SK-N-SH (cell line): ENCODE measurements at regions not wholly inside any gene's neighbourhood (a gene's known extent, or its start where the extent isn't known, plus 50 kb on each side); places are given as distances from the start of the nearest gene placed in this dataset.
A peak's percentile ranks its signal among the peaks of the same experiment; 100 is the strongest.

ENCODE experiments used
- CTCF ChIA-PET: fragments of 300-600, 350-600 bp; formaldehyde crosslinking; extraction: SDS; loops from one replicate; lab custom pipeline; 2021; lab: Yijun Ruan, JAX
- POLR2A ChIA-PET: fragments of 350-600 bp; sonication (Branson Sonifier 250); formaldehyde crosslinking; extraction: SDS; loops from one replicate; lab custom pipeline; 2020; ENCODE audit warnings: antibody characterized with exemption, inconsistent platforms; lab: Yijun Ruan, JAX
- DNase-seq: peaks from one replicate; pipeline ENCODE4 v3.0.0; 2012
- H2AFZ ChIP-seq: fragments of 200-600 bp; sonication (generic); 2 replicates; pipeline ENCODE4 v1.8.1; 2016; ENCODE audit warnings: antibody characterized with exemption, mild to moderate bottlenecking, low read depth
- H3F3A ChIP-seq: fragments of 200-600 bp; sonication (generic); replicated peaks from 2 replicates; pipeline ENCODE3; 2016; ENCODE audit warnings: antibody characterized with exemption, mild to moderate bottlenecking; ENCODE audit not compliant: insufficient read depth
- H3K27ac ChIP-seq, 2 experiments: fragments of 200-500 bp in 1 of 2; fragments of 200-600 bp in 1 of 2; sonication (Bioruptor generic) in 1 of 2; sonication (generic), shearing (Covaris generic) in 1 of 2; 2 replicates each; pipeline versions ENCODE4 v1.5.1 to v1.6.1; 2014 to 2016; ENCODE audit warnings: low read depth in 2 of 2, inconsistent platforms in 1 of 2, low read length in 1 of 2, mild to moderate bottlenecking in 1 of 2, mixed read lengths in 1 of 2
- H3K27me3 ChIP-seq: fragments of 200-600 bp; sonication (generic), shearing (Covaris generic); 2 replicates; pipeline ENCODE4 v1.6.1; 2016; ENCODE audit warnings: mixed run types; ENCODE audit not compliant: insufficient read depth
- H3K36me3 ChIP-seq, 2 experiments: fragments of 200-500 bp in 1 of 2; fragments of 200-600 bp in 1 of 2; sonication (Bioruptor generic) in 1 of 2; sonication (generic) in 1 of 2; replicated peaks in 1 of 2; 2 replicates each; pipeline versions ENCODE3 to v1.5.1; 2014 to 2016; ENCODE audit warnings: low read length in 1 of 2, mild to moderate bottlenecking in 1 of 2; ENCODE audit not compliant: insufficient read depth in 2 of 2, control insufficient read depth in 1 of 2
- H3K4me1 ChIP-seq, 2 experiments: fragments of 200-500 bp in 1 of 2; fragments of 200-600 bp in 1 of 2; sonication (Bioruptor generic) in 1 of 2; sonication (generic), shearing (Covaris generic) in 1 of 2; 2 replicates each; pipeline versions ENCODE4 v1.5.1 to v1.6.1; 2014 to 2016; ENCODE audit warnings: low read depth in 1 of 2, low read length in 1 of 2, mixed run types in 1 of 2; ENCODE audit not compliant: insufficient read depth in 2 of 2, control insufficient read depth in 1 of 2
- H3K4me2 ChIP-seq: fragments of 200-600 bp; sonication (generic), shearing (Covaris generic); 2 replicates; pipeline ENCODE4 v1.6.1; 2017; ENCODE audit warnings: mixed run types
- H3K4me3 ChIP-seq, 2 experiments: fragments of 200-500 bp in 1 of 2; fragments of 200-600 bp in 1 of 2; sonication (Bioruptor generic) in 1 of 2; sonication (generic), shearing (Covaris generic) in 1 of 2; 2 replicates each; pipeline versions ENCODE4 v1.5.1 to v1.8.1; 2014 to 2016; ENCODE audit warnings: low read depth in 2 of 2, inconsistent platforms in 1 of 2, low read length in 1 of 2, mild to moderate bottlenecking in 1 of 2, mixed read lengths in 1 of 2, moderate library complexity in 1 of 2
- H3K79me2 ChIP-seq: fragments of 200-600 bp; sonication (generic); 2 replicates; pipeline ENCODE4 v1.8.1; 2017; ENCODE audit warnings: mild to moderate bottlenecking; ENCODE audit not compliant: insufficient read depth
- H3K9ac ChIP-seq: fragments of 200-600 bp; sonication (generic); 2 replicates; pipeline ENCODE4 v1.6.1; 2017; ENCODE audit warnings: mixed run types
- H3K9me2 ChIP-seq: fragments of 200-600 bp; sonication (generic); 2 replicates; pipeline ENCODE4 v1.6.1; 2017; ENCODE audit warnings: mixed run types
- H3K9me3 ChIP-seq: fragments of 200-600 bp; sonication (generic); 2 replicates; pipeline ENCODE4 v1.6.1; 2017; ENCODE audit warnings: mixed run types, mild to moderate bottlenecking, moderate library complexity
- H4K20me1 ChIP-seq: fragments of 200-600 bp; sonication (generic); 2 replicates; pipeline ENCODE4 v1.6.1; 2017; ENCODE audit warnings: mild to moderate bottlenecking, mixed run types; ENCODE audit not compliant: insufficient read depth
- CTCF ChIP-seq: fragments of 200-600 bp; sonication (generic); IDR thresholded peaks from 2 replicates; pipeline ENCODE4 v1.6.1; 2017; ENCODE audit warnings: antibody characterized with exemption, mild to moderate bottlenecking, moderate library complexity
- ELF1 ChIP-seq: IDR thresholded peaks from 2 replicates; pipeline ENCODE4 v1.4.0; 2012
- EP300 ChIP-seq, 2 experiments: IDR thresholded peaks; 2 replicates each; pipeline versions ENCODE4 v1.4.0 to v1.6.1; 2012; ENCODE audit warnings: borderline replicate concordance in 1 of 2, low read depth in 1 of 2, low read length in 1 of 2
- FOSL2 ChIP-seq: IDR thresholded peaks from 2 replicates; pipeline ENCODE4 v1.4.0; 2012; ENCODE audit warnings: low read depth, mild to moderate bottlenecking, moderate library complexity, borderline replicate concordance
- FOXJ3 ChIP-seq: sonication (generic); formaldehyde crosslinking; IDR thresholded peaks from 2 replicates; pipeline ENCODE4 v1.5.1; 2020; ENCODE audit warnings: mild to moderate bottlenecking, missing genetic modification reagents
- FOXM1 ChIP-seq: IDR thresholded peaks from 2 replicates; pipeline ENCODE4 v1.4.0; 2012; ENCODE audit warnings: low read depth, mild to moderate bottlenecking
- JUND ChIP-seq: IDR thresholded peaks from 2 replicates; pipeline ENCODE4 v1.4.0; 2012
- MAX ChIP-seq: IDR thresholded peaks from 2 replicates; pipeline ENCODE4 v1.4.0; 2012; ENCODE audit warnings: low read depth
- MEF2A ChIP-seq: IDR thresholded peaks from 2 replicates; pipeline ENCODE4 v1.4.0; 2012; ENCODE audit warnings: low read depth, borderline replicate concordance
- NFIC ChIP-seq: IDR thresholded peaks from 2 replicates; pipeline ENCODE4 v1.4.0; 2012; ENCODE audit warnings: borderline replicate concordance
- NRF1 ChIP-seq: IDR thresholded peaks from 2 replicates; pipeline ENCODE4 v1.6.1; 2012; ENCODE audit warnings: low read depth, mild to moderate bottlenecking, low read length
- PBX3 ChIP-seq: IDR thresholded peaks from 2 replicates; pipeline ENCODE4; 2012
- POLR2AphosphoS5 ChIP-seq: IDR thresholded peaks from 2 replicates; pipeline ENCODE4 v1.6.1; 2012; ENCODE audit warnings: low read depth, low read length
- RAD21 ChIP-seq: IDR thresholded peaks from 2 replicates; pipeline ENCODE4 v1.6.1; 2012; ENCODE audit warnings: mild to moderate bottlenecking, low read length
- RXRA ChIP-seq: IDR thresholded peaks from 2 replicates; pipeline ENCODE4 v1.4.0; 2012; ENCODE audit warnings: low read depth, mild to moderate bottlenecking, borderline replicate concordance
- SIN3A ChIP-seq: IDR thresholded peaks from 2 replicates; pipeline ENCODE4 v1.6.1; 2012; ENCODE audit warnings: low read depth, mild to moderate bottlenecking, low read length, moderate library complexity, borderline replicate concordance
- TAF1 ChIP-seq: IDR thresholded peaks from 2 replicates; pipeline ENCODE4 v1.6.1; 2012; ENCODE audit warnings: low read depth, mild to moderate bottlenecking, low read length, moderate library complexity, borderline replicate concordance
- TCF12 ChIP-seq: IDR thresholded peaks from 2 replicates; pipeline ENCODE4 v1.4.0; 2012
- TEAD4 ChIP-seq: IDR thresholded peaks from 2 replicates; pipeline ENCODE4 v1.4.0; 2012; ENCODE audit warnings: mild to moderate bottlenecking, borderline replicate concordance; ENCODE audit not compliant: insufficient read depth
- USF2 ChIP-seq: fragments of 150-350 bp; IDR thresholded peaks from 2 replicates; pipeline ENCODE4 v1.6.1; 2017; ENCODE audit warnings: antibody characterized with exemption, low read length, low read depth, borderline replicate concordance
- YY1 ChIP-seq: IDR thresholded peaks from 2 replicates; pipeline ENCODE4 v1.4.0; 2012; ENCODE audit warnings: low read depth, mild to moderate bottlenecking
- WGBS: methylation state at CpG from one replicate; pipeline ENCODE4 v1.1.6; 2017; ENCODE audit warnings: low lambda C conversion rate; 5-methylcytosine and 5-hydroxymethylcytosine counted together

- Histone ChIP-seq H3F3A (peaks cover 14% of the 10 kb centered on the region), H3K9me3 (no peaks in the 10 kb centered on the region), H3K4me2 (no peak overlapping the region), H3K9ac (no peak overlapping the region)
- CTCF ChIA-PET = interaction anchor here (0.9 kb wide), 1 partner anchor 508 kb away, joined by 4 read pairs; no protein-coding TSS in a partner anchor
- POLR2A ChIA-PET = no interaction called here
- peak; percentile 17 for DNase-seq
- 55% methylated on average over 6 of the region's 6 CpGs for WGBS
- TF ChIP-seq RAD21 (peak; percentile 31), JUND (no peak), CTCF (peak; percentile 46)
- TF ChIP-seq, all 33 proteins: peak for 2
- Histone ChIP-seq H3K27me3 (no peaks in the 10 kb centered on the region), H3K27ac (no peak overlapping the region), H4K20me1 (no peaks in the 10 kb centered on the region), H2AFZ (no peak overlapping the region), H3K9me2 (no peaks in the 10 kb centered on the region), H3K36me3 (no peaks in the 10 kb centered on the region), H3K4me3 (no peak overlapping the region), H3K4me1 (peaks cover 0 to 4% of the 10 kb centered on the region in 2 experiments; a peak in 1 of 4 replicates), H3K79me2 (no peaks in the 10 kb centered on the region)
Observed at GRCh38 chr12:126663304-126664094, 1598.3 kb downstream of the AACS start.

GRCh38 chr12:126667339-126667738 is 1599.6 kb upstream of the TMEM132C start:
- Histone ChIP-seq H3K36me3 (no peaks in the 10 kb centered on the region), H3K27me3 (no peaks in the 10 kb centered on the region), H3K9me3 (no peaks in the 10 kb centered on the region), H3K4me2 (no peak overlapping the region), H3K4me1 (peaks cover 0 to 4% of the 10 kb centered on the region in 2 experiments; a peak in 1 of 4 replicates), H3K79me2 (no peaks in the 10 kb centered on the region), H3K4me3 (0 out of 4 replicates have a peak overlapping the region, but pooled peaks of 1 of the 2 experiments have one; percentile 4), H3F3A (peaks cover 14% of the 10 kb centered on the region), H3K9ac (no peak overlapping the region; the same call in 1 of the 2 replicates), H4K20me1 (no peaks in the 10 kb centered on the region), H3K27ac (peak overlapping the region in 1 of 2 experiments; percentile 91; a peak in 2 of 4 replicates), H3K9me2 (no peaks in the 10 kb centered on the region), H2AFZ (no peak overlapping the region)
- 4% methylated on average over 4 of the region's 4 CpGs for WGBS
- DNase-seq = no peak
- ChIA-PET POLR2A (no interaction called here), CTCF (no interaction called here)
- TF ChIP-seq SIN3A (no peak), TAF1 (no peak), NFIC (peak; percentile 50; the same call in 1 of the 2 replicates), POLR2AphosphoS5 (0 out of 2 replicates have a peak, but pooled peaks have one; percentile 13), FOXM1 (0 out of 2 replicates have a peak, but pooled peaks have one; percentile 30), MEF2A (peak; percentile 16; the same call in 1 of the 2 replicates), USF2 (no peak), PBX3 (peak; percentile 64), RXRA (peak; percentile 49; the same call in 1 of the 2 replicates), FOXJ3 (CRISPR knock-in tag) (no peak), MAX (peak; percentile 77), CTCF (no peak), TCF12 (peak; percentile 70), ELF1 (no peak), YY1 (no peak), EP300 (IDR thresholded peaks at IDR 0.05; ENCODE audit: borderline replicate concordance in 1 of 2, low read depth in 1 of 2, low read length in 1 of 2) (peak in 1 of 2 experiments; percentile 73; a peak in 2 of 4 replicates), JUND (peak; percentile 70), NRF1 (no peak), FOSL2 (peak; percentile 76), TEAD4 (0 out of 2 replicates have a peak, but pooled peaks have one; percentile 31)
